Activated CD4-positive, alpha-beta T cell treated with anti-CD3 and anti-CD28 coated beads, Interleukin-2, amount 50 U/mL, for 24 hours (primary cell): ENCODE measurements at regions not wholly inside any gene's neighbourhood (a gene's known extent, or its start where the extent isn't known, plus 50 kb on each side); places are given as distances from the start of the nearest gene placed in this dataset.
"Not testable (repeated sequence)": the region's sequence is repeated elsewhere in the genome, so short reads cannot be mapped to it uniquely, and the experiment has no call there.

Source experiments
- DNase-seq, 2 donors: peaks; one replicate each; pipeline ENCODE4 v3.0.0-alpha.2; 2020; ENCODE audit warnings: low read depth in 1 of 2, low spot score in 1 of 2

DNA sequence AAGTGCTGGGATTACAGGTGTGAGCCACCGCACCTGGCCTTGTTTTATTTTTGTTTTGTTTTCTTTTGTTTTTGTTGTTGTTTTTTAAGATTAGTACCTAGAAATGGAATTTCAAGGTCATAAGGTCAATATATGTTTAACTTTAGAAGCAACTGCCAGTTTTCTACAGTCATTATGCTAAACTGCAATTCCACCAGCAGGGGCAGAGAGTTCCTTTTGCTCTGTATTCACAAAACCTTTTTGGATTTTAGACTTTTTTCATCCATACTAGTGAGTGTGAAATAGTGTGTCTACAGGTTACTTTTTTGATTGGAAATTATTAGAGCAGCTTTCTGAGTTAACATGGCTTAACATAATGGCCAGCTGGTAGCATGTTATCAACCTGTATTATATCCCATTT is 580.6 kb downstream of the TRIML1 start:
- no peak for DNase-seq

DNA sequence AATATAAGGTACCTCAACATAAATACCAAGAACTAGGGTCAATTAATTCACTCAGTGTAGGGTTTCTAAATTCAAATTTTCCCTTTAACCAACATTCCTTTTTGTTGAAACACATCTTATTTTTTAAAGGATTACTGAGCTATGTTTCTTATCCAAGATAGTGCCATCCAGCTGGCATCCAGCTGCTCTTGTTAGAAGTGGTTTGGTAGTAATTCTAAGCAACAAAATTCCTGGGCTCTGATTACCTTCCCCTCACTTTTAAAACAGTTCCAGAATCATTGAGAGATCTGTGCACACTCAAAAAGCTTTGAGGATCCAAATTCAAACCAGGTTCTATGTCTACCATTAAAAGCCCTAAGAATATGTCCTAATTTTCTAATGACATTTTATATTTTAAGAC is 583.7 kb downstream of the TRIML1 start:
- DNase-seq = no peak

DNA sequence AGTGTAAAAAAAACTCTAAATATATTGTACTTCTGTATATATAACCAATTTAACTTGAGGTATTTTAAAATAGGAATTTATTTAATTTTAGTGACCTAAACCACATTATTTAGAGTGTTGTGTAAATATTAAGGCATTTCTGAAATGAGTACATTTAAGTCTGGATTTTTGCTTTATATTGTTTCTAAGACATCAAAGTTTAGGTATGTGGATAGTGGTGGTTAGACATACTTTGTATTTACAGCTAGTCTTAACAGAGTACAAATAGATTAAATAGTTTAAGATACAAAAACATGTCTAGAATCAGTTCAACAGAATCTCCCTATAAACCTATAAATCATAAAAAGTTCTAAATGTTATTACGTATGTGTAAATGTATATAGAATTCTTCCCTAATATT is 588.5 kb downstream of the TRIML1 start:
- DNase-seq = no peak

DNA sequence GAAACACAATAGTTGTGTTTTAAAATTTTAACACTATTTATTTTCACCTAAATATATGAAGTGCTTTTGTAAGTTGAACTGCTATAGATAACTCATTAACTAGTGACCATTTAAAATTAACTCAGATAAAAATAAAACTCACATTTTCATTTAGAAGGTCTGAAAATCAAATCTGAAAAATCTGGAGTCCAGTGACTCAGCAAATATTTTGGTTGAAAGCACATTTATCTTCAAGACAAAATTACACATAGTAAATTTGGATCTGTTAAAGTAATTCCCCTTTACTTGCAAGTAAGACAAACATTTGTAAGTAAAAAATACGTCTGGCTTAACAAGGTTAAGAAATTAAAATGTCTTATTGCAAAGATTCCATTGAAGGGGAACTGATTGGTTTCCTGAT is 589.1 kb downstream of the TRIML1 start:
- DNase-seq = no peak

DNA sequence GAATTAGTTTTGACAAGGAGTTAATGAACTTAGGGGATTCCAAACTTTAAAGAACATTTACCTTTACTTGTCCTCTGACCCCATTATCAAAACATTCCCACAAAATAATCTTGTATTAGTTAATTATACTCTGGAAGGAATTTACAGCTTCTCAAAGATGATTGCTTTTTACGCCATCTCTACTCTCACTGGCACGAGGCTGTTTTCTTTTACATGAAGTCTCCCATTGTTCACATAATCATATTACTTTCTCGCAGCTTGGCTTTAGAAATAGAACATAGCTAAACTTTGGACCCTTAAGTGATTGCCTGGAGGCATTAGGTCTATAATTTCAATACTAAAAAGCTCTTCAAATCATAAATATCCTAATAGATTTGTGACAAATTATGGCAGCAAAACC is 592.9 kb downstream of the TRIML1 start:
- no peak for DNase-seq

DNA sequence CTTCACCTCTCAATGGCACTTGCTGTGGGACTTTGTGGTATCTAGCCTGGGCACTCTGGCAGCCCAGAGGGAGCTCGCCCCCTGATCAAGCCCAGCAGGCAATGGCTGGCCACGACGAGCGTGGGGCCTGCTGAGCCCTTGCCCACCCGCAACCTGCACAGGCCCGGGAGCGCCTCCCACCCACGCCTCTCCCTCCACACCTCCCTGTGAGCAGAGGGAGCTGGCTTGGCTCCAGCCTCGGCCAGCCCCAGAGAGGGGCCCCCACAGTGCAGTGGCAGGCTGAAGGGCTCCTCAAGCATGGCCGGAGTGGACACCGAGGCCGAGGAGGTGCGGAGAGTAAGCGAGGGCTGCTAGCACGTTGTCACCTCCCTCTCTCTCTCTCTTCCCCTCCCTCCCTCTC is 595.8 kb downstream of the TRIML1 start:
- DNase-seq = no peak

DNA sequence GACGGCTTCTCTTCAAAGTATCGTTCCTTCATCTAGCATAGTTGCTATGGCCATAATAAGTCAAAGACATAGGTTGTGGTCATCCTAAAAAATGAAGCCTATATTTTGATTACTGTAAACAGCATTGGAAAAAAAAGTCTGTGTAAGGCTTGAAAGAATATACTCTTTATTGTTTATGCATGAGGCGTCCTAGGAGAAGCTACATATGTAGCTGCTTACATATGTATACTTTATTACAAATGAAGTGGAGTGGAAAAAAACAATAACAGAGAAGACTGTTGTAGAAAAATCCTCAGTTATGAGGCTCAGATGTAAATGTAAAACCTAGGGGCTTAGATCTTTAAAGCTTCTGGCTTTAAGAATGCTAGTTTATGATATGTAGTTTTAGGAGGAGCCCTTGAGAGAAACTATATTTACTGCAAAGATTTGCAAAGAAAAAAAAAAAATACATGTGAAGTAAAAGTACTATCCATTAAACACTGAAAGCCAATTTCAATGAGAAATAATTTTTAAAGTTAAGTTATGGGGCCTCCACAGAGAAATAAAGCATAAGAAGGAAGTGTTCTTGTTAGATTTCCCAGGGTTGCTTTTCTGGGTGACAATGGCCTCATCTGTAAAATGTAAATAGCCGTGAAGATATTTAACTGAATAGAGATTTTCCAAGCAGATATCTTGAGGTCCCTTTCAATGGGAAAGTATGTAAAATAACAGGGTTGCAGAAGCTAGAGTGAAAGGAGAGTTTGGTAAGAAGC is 598.2 kb downstream of the TRIML1 start:
- DNase-seq = no peak

DNA sequence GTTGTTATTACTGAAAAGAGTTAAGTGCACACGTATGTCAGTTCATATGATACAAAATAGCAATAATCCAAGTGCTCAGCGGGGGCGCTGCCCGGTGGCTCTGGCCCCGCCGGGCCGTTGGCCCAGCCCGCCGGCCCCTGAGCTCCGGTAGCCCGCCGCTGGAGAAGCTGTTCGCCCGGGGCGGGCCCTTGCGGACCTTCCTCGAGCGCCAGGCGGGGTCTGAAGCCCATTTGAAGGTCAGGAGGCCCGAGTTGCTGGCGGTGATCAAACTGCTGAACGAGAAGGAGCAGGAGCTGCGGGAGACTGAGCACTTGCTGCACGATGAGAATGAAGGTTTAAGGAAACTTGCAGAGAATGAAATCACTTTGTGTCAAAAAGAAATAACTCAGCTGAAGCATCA is 599.0 kb downstream of the TRIML1 start:
- DNase-seq = not testable (repeated sequence)

DNA sequence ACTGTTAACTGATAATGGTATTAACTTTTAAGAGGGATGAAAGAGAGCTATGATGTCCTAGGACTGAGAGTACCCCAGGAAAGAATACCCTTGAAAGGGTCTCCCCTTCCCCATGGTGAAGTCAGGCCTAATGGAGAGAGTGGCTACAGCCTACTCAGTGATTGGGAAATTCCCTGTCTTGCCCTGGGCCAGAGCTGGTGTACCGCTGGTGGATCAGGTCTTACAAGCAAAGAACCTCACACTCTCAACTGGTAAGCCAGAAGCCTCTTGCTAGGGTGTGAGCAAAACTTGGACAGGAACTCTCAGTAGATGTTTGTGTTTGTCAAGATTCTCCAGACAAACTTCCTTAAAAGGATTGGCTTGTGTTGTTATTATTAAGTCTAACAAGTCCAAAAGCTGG is 600.9 kb downstream of the TRIML1 start:
- DNase-seq = not testable (repeated sequence)

DNA sequence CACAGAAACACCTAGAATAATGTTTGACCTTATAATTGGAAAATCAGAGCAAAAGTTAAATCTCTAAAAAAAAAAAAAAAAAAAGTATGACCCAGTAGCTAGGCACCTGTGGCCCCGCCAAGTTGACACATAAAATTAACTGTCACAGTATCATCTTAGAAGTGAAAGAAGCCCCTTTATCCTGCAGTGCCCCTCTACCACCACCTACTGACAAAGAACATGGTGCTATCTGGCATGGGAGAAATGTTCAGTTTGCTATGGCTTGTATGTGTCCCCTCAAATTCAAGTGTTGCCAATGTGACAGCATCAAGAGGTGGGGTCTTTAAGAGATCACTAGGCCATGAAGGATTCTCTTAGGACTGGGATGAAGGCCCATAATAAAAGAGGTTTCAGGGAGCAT is 601.5 kb downstream of the TRIML1 start:
- DNase-seq = not testable (repeated sequence)

DNA sequence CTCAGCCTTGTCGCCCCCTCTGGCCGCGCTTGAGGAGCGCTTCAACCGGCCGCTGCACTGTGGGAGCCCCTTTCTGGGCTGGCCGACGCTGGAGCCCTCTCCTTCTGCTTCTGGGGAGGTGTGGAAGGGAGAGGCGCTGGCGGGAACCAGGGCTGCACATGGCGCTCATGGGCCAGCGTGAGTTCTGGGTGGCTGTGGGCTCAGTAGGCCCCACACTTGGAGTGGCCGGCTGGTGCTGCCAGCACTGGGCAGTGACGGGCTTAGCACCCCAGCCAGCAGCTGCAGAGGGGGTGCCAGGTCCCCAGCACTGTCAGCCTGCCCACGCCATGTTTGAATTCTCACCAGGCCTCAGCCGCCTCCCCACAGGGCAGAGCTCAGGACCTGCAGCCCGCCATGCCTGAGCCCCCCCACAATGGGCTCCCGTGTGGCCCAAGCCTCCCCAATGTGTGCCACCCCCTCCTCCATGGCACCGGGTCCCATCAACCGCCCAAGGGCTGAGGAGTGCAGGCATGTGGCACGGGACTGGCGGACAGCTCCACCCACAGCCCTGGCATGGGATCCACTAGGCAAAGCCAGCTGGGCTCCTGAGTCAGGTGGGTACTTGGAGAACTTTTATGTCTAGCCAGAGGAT is 615.2 kb downstream of the TRIML1 start:
- DNase-seq = no peak

DNA sequence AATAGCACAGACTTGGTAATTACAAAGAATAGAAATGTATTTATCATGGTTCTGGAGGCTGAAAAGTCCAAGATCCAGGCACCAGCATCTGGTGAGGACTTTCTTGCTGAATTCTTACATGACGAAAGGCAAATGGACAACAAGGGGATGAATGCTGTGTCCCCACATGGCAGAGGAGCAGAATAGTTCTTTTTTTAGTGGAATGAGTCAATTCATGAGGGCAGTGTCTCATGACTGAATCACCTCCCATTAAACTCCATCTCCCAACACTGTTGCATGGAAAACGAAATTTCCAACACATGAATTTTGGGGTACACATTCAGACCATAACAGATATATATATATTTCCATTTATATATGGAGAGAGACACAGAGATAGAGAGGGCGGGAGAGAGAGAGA is 628.3 kb downstream of the TRIML1 start:
- DNase-seq = no peak

DNA sequence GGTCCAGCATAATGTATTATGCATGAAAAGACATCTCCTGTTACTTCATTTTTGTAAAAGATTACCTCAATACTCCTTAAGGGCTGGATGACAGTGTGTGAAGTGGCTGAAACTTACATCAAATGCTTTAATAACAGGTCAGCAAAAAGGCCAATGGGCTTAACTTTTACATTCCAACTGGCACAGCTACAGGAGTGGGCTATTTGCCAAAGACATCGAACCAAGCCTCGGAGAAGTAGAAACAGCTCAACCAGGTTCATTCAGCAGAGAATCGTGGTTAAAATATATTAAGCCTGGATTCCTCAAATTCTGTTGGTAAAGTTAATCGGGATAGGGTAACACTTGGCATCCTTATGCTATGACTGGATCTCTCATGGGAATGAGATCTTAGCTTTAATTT is 639.7 kb downstream of the TRIML1 start:
- no peak for DNase-seq

DNA sequence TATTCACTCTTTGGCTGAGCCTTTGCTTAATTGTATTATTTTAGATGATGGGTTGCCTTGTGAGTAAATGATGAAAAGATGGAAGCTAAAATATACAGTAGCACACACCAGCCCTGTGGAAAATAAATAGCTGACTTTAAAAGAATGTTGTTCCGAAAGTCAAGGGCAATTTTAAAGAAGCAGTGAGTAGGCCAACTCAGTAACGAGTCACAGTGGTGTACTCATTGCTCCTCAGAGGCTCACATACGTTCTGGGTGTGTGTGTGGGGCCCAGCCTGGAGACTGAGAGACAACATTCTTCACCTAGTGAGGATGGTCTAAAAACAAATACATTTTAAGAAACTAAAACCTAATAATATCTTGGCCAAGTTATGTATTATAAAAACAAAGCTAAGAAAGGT is 640.3 kb downstream of the TRIML1 start:
- DNase-seq = no peak

DNA sequence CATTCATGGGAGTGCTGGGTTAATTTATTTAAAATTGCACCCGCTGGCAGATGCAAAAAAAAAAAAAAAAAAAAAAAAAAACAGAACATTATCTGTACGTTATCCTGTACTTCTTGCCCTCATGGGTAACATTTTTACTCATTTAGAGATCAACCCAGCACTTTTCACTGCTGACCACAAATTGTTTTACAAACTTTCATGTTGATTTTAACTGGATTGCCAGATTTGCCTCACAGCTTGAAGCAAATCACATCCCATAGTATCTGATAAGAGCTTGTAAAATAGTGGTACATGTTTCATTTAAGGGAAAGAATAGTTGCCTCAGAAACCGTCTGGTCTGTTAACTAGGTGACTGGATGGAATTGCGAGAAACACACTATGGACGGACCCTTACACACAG is 640.8 kb downstream of the TRIML1 start:
- no peak for DNase-seq

DNA sequence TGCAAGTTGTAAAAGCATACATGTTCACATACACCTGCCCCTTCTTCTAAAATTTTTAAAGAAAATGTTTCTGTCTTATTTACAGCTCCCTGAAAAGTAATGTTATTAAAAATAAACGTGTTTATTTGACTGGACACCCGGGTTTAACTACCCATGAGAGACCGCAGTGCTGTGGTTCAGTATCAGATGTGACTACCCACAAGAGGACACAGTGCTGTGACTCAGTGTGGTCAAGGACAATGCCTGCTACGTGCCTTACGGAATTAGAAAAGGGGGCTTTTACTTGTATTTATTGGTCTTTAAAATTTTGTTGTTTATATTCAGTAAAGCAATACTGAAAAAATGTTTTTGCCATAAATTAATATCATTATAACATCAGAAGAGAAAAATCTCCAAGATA is 641.4 kb downstream of the TRIML1 start:
- DNase-seq = no peak

DNA sequence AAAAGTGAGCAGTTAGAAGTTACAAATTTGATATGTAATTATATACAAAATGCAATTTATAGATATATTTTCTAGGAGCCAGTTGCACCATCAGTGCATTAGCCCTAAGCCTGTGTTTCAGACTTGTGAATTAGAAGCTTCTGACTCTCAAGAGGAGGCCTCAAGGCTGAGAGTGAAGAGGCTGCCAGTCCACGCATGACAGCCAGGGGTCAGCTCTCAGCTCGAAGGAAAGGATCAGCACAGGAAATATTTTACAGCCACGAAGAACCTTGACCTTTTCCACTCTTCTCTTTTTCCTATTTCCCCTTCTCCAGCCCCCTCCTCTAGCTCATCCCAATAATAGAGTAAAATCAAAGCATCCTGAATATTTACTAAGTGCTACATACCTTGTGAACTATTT is 642.4 kb downstream of the TRIML1 start:
- no peak for DNase-seq

DNA sequence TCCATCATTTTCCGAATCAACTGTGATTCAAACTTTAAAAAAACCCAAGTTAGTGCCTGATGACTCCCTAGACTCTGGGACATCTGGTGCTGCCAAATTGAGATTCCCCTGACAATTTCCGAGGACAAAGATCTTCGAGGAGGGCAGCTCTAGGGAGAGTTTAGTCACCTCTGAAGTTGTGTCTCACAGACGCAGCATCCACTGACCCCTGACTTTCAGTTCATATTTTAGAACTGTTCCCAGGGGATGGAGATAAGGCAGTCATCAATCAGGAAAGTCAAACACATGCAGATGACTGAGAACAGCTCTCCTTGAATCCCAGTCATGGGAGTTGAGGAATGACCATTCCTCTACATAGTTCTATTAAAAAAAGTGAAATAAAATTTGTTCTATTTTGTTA is 643.9 kb downstream of the TRIML1 start:
- DNase-seq = no peak

DNA sequence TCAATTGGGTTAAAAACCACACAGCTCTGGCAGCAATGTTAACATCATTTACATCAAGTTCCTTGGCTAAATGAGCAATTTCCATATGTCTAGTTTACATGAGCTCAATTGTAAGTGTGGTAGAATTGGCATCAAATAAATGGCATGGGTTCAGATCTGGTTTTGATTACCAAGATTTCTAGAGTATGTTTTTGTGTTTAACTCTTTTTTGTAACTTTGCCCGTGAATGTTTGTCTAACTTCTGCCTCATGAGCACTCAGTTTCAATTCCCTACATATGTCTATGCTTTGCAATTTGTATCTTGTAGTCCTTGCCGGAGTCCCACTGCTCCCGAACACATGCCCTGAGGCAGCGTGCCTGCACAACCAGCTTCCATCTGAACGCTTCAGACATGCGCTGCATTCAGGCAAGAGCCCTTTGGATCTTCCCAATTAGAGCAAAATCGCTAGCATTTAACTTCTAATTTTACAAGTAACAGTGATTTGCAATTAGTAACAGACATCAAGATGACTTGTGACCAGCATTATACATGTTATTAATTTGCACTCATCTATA is 644.4 kb downstream of the TRIML1 start:
- no peak for DNase-seq

DNA sequence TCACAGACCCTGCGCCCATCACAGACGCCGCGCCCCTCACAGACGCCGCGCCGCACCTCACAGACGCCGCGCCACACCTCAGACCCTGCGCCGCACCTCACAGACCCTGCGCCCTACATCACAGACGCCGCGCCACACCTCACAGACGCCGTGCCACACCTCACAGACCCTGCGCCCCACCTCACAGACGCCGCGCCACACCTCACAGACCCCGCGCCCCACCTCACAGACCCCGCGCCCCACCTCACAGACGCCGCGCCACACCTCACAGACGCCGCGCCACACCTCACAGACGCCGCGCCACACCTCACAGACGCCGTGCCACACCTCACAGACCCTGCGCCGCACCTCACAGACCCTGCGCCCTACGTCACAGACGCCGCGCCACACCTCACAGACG is 657.4 kb downstream of the TRIML1 start:
- DNase-seq = not testable (repeated sequence)

DNA sequence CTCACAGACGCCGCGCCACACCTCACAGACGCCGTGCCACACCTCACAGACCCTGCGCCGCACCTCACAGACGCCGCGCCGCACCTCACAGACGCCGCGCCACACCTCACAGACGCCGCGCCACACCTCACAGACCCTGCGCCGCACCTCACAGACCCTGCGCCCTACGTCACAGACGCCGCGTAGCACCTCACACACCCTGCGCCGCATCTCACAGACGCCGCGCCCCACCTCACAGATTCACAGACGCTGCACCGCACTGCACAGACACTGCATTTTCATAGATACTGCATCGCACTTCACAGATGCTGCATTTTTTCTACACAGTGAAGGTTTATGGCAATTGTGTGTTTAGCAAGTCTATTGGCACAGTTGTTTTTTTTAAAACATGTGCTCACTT is 657.8 kb downstream of the TRIML1 start:
- not testable (repeated sequence) for DNase-seq

DNA sequence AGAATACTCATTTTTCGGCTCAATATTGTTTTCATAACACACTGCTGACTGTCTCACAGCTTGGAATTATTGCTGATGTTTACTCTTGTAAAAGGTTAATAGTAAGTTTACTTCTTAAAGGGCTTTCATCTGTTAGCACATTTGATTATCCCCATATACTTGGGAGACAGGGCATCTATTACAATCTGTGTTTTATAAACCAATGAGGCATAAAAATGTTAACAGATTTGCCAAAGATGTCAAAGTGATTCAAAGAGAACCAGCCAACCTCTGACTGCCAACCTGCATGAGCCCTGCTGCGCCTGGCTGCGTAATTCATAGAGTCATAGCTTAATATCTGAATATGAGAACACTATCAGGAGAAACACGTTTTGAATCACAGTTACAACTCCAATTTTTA is 665.6 kb downstream of the TRIML1 start:
- no peak for DNase-seq

DNA sequence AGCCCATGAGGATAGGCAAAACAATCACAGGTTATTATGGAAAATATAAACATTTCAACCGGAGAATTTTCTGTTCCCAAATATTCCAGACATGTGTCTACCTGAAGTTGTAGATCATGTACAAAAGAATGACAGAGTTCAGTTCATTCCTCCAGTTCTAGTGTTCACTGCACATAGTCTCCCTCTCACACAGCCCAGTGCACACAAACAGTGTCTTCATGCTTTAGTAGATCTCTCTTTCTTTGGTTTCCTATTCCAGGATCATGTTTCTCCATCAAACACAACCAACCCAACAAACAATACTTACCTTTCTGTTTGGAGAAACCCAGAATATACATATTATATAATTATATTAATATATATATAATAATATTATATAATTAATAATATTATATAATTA is 671.9 kb downstream of the TRIML1 start:
- DNase-seq = no peak
